GM12878 (cell line): ENCODE measurements at regions not wholly inside any gene's neighbourhood (a gene's known extent, or its start where the extent isn't known, plus 50 kb on each side); places are given as distances from the start of the nearest gene placed in this dataset.

Experiments
- BMI1 ChIP-seq: fragments of 450-650 bp; IDR thresholded peaks from 2 replicates; pipeline ENCODE4 v1.6.1; 2016; ENCODE audit warnings: mild to moderate bottlenecking, moderate library complexity, borderline replicate concordance
- CUX1 ChIP-seq: IDR thresholded peaks from 2 replicates; pipeline ENCODE4 v1.6.1; 2012; ENCODE audit warnings: improper control_type of control experiment, low read depth, low read length; ENCODE audit not compliant: insufficient replicate concordance
- NKRF ChIP-seq: fragments of 450-650 bp; conservative IDR thresholded peaks from 2 replicates; pipeline ENCODE4 v1.6.1; 2017; ENCODE audit warnings: mild to moderate bottlenecking, moderate library complexity
- RCOR1 ChIP-seq: conservative IDR thresholded peaks from 2 replicates; pipeline ENCODE4 v1.6.1; 2012; ENCODE audit warnings: low read depth, low read length, improper control_type of control experiment
- STAT3 ChIP-seq: IDR thresholded peaks from 2 replicates; pipeline ENCODE4 v1.6.1; 2011; ENCODE audit warnings: low read depth, low read length, improper control_type of control experiment
- TCF3 ChIP-seq: IDR thresholded peaks from 2 replicates; pipeline ENCODE4 v1.6.1; 2012; ENCODE audit warnings: low read depth, mild to moderate bottlenecking, low read length, borderline replicate concordance; ENCODE audit not compliant: insufficient read depth
- USF1 ChIP-seq: IDR thresholded peaks from 2 replicates; pipeline ENCODE4 v1.6.1; 2011; ENCODE audit warnings: borderline replicate concordance, low read depth, mild to moderate bottlenecking, moderate library complexity, mixed read lengths, low read length; ENCODE audit not compliant: insufficient read depth; ENCODE audit errors: extremely low read length

GRCh38 chr20:21862259-21862946 lies 156.9 kb downstream of the PAX1 start (continued):
- no peak for TF ChIP-seq CUX1
- no peak for TF ChIP-seq TCF3
- TF ChIP-seq BMI1 = no peak
- TF ChIP-seq NKRF = no peak
- TF ChIP-seq USF1 = no peak
- TF ChIP-seq STAT3 = no peak
- TF ChIP-seq RCOR1 = no peak
